ENCODE measurements at regions not wholly inside any gene's neighbourhood (a gene's known extent, or its start where the extent isn't known, plus 50 kb on each side); places are given as distances from the start of the nearest gene placed in this dataset.
"Not testable (repeated sequence)": the region's sequence is repeated elsewhere in the genome, so short reads cannot be mapped to it uniquely, and the experiment has no call there.

DNA sequence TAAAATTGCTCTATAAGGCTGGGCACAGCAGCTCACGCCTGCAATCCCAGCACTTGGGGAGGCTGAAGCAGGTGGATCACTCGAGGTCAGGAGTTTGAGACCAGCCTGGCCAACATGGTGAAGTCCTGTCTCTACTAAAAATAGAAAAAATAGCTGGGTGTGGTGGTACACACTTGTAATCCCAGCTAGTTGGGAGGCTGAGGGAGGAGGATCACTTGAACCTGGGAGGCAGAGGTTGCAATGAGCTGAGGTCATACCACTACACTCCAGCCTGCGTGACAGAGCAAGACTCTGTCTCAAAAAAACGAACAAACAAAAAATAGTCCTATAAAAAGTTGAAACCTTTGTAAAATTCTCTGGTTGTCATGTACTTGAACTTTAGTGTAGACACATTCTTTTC lies 93.0 kb upstream of the KIF26B start:
- DNase-seq (ENCODE audit: low read depth in 2 of 2), result not testable (repeated sequence)

DNA sequence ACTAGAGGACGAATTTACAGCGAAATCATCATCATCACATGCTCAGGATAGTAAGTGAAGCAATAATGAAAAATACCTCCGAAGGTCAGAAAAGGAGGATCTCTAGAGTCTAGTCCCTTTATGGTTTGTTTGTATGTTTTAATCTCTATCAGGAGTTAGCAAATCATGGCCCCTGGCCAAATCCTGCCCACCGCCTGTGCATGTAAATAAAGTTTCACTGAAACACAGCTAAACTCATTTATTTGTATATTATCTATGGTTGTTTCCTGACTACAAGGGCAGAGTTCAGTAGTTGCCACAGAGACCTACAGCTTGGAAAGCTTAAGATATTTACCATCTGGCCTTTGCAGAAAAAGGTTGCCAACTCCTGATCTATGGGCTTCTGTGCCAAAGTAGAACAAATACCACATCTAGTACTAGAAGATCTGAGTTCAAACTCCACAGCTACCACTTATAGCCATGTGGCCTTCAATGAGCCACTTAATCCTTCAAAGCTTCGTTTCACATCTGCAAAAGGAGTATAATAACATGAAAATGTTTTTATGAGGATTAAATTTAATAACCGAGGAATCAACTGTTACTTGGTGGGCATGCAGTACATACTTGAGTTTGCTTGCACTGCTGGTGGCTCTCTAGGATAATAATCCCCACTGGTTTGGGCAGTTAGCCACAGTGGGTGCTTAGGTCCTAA lies 94.0 kb upstream of the KIF26B start:
- DNase-seq (ENCODE audit: low read depth in 2 of 2), result no peak

DNA sequence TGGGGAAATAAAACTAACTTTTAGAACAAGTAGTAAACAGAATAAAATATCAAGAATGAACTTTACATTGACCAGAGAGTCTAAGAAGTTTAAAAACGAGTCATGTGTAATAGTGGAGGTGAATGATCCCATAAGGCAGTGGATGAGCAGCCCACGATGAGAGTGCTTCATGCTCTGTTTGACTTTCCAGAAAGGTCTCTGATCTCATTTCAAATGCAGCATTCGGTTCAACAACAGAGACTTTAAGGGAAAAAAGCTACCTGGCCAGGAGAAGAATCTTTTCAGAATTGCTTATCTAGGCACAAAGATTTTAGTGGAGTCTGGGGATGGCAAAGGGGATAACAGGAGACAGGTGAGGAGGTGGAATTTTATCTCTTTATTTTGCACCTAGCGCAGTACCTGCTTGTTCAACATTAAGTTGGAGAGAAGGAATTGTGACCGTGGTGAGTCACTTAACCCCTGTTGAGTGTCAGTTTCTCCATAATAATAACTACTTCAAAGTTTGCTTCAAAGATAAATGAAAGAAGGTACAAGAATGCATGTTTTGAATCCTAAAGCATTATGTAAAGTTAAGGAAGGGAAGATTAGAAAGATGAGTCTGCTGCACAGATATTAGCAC lies 94.9 kb upstream of the KIF26B start:
- DNase-seq (ENCODE audit: low read depth in 2 of 2), result no peak

DNA sequence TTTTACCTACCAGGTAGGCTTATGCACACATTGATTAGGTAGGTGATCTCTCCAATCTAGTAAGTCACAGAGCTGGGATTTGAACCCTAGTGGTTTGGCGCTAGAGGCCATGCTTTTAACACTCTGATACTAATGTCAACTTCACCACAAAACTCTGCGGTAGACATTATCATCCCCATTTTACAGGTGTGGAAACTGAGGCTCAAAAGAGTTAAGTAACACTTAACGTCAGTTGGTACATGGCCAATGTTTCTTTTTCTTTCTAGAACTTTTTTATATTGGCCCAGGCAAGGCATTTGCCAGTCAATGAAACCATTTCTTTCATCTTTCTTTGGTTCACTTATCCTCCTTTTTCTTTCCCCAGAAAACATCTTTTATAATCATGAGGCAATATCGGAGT lies 95.9 kb upstream of the KIF26B start:
- no peak for DNase-seq (ENCODE audit: low read depth in 2 of 2)

DNA sequence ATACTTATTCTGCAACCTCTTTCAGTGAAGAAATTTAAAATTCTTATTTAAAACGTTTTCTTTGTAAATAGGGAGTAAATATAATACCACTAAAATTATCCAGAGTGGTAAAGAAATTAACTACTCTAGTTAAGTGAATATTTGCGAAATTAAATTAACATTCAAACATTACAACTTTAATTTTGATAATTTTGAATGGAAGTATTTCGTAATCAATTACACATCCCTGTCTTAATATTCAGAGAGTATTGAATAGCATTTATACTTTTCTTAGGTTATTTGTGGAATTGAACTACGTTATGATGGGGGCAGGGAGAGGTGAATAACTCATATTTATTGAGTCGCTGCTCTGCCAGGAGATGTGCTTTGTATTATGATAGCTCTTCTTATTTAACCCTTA lies 96.3 kb upstream of the KIF26B start:
- no peak for DNase-seq (ENCODE audit: low read depth in 2 of 2)

DNA sequence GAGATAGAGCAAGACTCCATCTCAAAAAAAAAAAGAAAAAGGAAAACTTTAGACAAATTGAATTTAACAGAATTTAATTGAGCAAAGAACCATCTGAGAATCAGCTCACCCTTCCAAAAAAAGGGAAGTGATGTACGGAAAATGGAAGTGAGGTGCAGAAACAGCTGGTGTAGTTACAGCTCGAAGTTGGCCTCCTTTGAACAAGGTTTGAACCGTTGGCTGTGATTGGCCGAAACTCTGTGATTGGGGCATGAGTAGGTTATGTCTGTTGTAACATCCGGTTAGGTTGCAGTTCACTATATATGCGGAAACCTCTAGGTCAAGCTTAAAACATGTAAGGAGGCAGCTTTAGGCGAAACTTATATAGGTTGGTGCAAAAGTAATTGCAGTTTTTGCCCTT lies 97.9 kb upstream of the KIF26B start:
- no peak for DNase-seq (ENCODE audit: low read depth in 2 of 2)

DNA sequence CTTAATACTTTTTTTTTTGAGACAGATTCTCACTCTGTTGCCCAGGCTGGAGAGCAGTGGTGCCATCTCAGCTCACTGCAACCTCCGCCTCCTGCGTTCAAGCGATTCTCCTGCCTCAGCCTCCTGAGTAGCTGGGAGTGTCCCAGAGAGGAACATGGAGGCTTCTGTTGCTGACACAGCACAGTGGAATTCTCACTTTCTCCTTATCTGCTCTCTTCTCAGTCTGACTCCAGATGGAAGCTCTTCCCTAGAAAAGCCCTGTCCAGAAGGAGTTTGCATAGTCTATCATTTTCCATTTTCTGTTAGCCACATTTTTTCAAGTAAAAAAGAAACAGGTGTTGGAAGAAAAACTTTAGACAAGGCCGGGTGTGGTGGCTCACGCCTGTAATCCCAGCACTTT lies 98.5 kb upstream of the KIF26B start:
- DNase-seq (ENCODE audit: low read depth in 2 of 2), result not testable (repeated sequence)

DNA sequence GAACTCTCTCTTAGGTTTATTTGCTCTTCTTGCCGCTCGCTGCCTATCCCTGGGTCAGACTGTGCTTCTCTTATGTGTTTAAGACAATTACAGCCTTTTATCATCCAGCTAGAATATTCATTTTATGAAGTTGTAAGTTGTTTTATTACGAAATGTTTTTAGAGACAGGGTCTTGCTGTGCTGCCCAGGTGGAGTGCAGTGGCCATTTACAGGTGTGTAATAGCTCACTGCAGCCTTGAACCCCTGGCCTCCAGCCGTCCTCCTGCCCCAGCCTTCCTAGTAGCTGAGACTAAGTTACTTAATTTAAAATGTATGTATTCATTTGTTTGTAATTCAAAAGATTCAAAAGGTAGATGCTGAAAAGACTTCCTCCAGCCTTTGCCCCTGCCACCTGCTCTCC lies 99.0 kb upstream of the KIF26B start:
- no peak for DNase-seq (ENCODE audit: low read depth in 2 of 2)

DNA sequence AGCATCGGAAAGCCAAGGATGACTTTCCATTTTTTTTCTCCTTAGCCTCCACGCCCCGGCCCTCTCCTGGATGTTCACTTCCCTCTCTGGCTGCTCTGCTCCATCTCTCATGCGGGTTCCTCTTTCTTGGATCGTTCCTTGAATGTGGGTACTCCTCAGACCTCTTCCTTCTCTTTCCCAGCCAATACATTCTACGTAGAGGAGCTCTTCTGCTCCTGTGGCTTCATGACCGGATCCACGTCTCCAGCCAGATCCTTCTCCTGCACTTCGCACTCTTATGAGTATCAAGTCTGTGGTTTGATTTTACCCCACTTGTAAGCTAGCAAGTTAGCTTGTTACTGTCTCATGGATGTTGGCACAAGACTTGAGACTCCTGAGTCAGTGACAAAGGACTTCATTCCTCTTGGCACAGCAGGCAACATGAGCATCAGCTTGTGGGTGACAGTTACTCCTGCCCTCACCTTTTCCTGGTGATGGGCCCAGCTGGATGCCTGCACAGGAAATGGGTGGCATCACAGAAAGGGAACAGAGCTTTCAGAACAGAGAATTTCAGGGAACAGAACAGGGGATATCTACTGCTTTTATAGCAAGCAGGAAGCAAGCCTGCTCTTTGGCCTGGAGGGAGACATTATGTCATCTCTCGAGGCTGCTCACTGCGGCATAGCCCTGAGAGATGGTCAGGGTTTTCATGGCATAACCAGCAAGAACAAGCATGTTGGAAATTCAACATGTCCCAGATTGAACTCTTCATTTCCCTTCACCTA lies 100.1 kb upstream of the KIF26B start:
- DNase-seq (ENCODE audit: low read depth in 2 of 2), result no peak

DNA sequence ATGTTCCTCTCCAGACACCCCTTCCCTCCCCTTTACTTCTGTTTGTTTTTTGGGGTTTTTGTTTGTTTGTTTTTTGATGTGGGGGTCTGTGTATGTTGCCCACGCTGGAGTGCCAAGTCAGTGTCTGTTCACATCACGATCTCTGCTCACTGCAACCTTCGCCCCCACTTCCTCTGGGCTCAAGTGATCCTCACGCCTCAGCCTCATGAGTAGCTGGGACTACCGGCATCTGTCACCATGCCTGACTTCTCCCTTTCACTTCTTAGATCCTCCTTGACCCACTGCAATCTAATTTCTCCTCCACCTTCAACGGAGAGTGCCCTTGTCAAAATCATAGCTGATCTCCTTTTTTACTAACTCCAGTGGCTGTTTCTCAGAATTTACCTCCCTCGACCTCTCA lies 100.7 kb upstream of the KIF26B start:
- DNase-seq (ENCODE audit: low read depth in 2 of 2), result no peak

DNA sequence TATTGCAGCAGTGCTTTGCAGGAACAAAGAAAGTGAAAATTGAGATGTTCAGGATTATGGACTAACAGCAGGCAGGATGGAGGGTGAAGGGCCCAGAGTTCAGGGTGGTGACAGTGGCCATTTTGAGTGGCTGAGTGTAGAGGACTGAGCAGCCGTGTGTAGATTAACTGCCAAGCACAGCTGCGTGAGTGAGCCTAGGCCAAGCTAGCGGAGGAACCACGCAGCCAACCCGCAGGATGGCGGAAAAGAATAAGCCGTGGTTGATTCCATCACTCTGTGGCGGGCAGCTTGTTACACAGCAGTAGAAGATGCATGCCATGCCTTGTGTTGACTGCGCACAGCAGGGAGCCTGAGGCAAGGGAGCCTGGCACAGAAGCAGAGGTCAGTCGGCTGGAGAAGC lies 102.5 kb upstream of the KIF26B start:
- DNase-seq (ENCODE audit: low read depth in 2 of 2), result no peak

DNA sequence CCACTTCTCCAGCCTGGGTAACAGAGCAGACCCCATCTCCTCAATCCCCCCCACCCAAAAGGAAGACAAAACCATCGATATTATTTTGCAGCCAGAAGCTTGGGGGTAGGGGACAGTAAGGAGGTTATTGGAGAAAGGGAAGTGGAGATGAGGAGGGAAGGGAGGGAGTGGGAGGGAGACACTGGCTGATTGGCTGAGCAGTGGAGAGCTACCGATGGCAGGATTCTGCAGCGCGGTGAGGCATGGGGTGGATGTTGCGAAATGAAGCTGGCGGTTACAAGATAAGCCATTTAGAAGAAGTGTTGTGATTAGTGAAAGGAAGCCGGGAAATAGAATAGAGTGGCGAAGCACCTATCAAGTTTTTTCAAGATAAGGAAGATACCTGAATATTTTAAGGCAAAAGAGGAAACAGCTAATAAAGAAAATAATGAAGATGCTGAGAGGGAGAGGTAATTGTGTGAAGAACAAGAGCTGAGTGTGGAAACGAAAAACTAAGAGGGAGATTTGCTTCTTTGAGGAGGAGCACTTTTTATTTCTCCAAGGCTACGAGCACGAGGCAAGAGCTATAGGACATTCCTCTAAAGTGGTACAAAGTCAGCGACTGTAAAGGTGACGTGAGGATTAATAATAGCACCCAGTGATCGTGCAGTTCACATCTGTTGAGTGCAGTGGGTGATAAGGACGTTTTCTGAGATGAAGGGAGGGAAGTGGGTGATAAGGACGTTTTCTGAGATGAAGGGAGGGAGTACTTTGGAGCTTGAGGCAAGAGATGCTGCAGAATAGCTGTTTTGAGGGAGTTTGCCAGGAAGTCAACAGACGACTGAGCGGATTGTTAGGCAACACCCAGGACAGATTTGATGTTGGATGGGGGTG lies 103.2 kb upstream of the KIF26B start:
- no peak for DNase-seq (ENCODE audit: low read depth in 2 of 2)

DNA sequence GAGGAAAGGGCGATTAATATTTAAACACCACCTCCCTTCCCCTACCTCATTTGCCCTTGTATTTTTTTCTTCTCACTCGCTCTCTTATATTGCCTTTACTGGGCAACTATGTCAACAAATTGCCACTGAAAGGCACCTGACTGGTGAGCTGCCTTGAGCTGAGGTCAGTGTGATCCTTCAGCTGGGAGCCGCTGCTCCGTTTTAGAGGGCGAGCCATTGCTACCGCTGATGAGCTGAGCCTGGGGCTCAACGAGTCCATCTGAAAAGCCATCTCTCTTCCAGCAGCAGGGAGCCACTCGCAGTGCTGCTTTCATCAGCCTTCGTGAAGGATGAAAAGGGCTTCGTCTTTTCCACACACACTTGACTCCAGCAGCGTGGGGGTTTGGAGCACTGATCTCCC lies 108.0 kb upstream of the KIF26B start:
- DNase-seq (ENCODE audit: low read depth in 2 of 2), result no peak

DNA sequence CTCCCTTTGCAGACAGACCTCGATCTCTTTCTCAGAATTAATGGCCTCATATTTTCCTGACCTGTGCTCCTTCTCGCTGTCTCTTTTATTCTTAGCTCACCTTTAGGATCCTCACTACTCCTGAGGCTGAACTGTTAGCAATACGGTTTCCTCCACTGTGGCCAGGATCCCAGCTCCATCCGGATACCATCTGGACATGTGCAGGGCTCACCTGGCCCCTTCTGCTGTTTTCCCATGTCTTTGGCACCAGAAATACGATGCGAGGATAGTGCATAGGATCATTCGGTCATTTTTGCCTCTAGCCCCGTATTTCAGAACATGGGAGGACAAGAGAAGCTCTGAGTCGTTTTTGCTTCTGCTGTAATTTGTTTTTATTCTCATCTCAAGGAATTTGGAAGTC lies 108.5 kb upstream of the KIF26B start:
- no peak for DNase-seq (ENCODE audit: low read depth in 2 of 2)

DNA sequence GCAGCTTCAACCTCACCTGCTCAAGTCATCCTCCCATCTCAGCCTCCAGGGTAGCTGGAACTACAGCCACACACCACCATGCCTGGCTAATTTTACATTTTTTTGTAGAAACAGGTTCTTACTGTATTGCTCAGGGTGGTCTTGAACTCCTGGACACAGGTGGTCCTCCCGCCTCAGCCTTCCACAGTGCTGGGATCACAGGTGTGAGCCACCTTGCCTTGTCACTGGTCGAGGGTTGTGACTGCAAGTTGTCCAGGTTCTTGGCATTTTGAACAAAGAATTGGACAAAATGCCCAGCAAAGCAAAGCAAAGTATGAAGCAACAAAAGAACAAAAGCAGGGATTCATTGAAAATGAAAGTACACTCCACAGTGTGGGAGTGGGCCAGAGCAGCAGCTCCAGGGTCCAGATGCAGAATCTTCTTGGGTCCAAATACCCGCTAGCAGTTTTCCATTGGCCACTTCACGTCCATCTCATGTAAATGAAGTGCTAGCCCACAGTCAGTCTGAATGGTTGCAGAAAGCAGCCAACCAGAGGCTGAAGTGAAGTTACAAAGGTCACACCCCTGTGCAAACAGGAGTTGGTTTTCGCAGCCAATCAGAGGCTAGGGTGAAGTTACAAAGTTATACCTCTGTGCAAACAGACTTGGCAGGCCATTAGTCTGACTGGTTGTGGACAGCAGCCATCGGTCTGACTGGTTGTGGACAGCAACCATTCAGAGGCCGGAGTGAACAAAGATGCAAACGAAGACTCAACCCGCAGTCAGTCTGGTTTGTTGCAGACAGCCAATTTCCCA lies 109.5 kb upstream of the KIF26B start:
- DNase-seq (ENCODE audit: low read depth in 2 of 2), result no peak

DNA sequence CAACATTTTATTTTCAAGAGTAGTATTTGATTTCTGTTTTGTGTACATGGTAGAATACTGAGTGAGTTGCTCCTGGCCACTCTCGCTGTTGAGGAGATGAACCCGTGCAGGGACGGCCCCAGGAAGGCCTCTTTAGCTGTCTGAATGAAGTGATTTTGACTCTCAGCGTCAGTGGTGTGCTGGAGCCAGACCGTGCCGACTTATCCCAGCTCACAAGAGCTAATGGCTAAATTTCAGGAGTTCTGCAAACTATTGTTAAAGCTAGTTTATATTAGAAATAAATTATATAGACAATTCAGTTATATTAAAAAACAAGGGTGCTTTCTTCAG lies 111.2 kb upstream of the KIF26B start:
- no peak for DNase-seq (ENCODE audit: low read depth in 2 of 2)

DNA sequence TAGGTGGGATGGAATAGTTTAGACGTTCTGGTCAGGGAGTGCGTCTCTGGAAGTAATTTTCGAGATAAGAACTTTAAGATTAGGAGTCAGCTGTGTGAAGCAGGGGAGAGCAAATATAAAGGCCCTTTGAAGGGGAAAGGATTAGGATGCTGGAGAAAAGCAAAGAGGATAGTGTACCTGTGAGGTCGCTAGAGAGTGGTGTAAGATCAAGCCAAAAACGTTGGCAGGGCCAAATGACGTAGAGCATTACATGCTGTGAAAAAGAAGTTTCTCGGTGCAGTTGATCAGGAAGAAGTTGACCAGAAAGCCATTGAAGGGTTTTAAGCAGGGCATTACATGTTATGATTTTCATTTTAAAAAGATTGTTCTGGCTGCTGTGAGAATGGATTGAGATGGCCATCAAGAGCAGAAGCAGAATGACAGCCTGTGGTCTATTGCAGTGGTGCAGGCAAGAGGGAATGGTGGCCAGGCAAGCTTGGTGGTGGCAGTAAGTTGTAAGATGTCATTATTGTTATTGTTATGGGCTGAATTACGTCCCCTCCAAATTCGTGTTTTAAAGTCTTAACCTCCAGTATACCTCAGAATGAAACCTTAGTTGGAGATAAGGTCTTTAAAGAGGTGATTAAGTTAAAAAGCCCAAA lies 113.6 kb upstream of the KIF26B start:
- DNase-seq (ENCODE audit: low read depth in 2 of 2), result no peak

DNA sequence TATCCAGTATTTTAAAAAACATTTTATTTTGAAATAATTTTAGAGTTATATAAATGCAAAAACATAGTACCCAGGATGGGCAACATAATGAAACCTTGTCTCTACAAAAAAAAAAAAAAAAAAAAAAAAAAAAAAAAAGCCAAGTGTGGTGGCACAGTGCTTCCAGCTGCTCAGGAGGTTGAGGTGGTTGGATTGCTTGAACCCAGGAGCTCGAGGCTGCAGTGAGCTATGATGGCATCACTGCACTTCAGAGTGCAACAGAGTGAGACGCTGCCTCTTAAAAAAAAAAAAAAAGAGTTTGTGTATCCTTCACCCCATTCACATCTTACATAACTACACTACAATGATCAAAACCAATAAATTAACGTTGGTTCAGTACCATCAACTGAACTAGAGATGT lies 115.6 kb upstream of the KIF26B start:
- DNase-seq (ENCODE audit: low read depth in 2 of 2), result no peak

DNA sequence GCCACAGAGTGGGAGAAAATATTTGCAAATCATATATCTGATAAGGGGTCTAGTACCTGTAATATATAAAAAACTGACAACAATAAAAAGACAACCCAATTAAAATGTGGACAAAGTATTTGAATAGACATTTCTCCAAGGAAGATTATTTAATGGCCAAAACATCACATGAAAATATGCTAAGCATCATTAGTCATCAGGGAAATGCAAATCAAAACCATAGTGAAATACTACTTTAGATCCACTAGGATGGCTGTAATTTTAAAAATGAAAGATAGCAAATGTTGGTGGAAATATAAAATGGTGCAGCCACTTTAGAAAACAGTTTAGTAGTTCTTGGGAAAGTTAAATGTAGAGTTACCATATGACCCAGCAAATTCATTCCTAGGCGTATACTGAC lies 118.7 kb upstream of the KIF26B start:
- DNase-seq (ENCODE audit: low read depth in 2 of 2), result no peak

DNA sequence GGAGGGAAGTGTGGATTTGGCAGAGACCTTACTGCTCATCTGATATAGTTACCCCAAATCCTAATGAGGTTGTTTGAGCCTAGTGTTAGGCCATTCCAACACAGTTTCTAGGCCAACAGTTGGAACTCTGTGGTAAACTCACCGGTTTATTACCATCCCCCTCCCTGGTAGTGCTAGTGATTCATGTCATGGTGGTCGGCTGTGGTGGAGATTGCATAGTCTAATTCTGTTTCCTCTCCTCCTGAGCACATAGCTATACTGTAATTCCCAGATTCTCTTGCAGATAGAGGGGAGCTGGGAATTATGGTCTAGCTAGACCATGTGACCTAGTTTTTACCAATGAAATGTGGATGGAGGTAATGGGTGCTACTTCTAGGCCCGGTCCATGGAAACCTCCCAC lies 123.7 kb upstream of the KIF26B start:
- no peak for DNase-seq (ENCODE audit: low read depth in 2 of 2)

DNA sequence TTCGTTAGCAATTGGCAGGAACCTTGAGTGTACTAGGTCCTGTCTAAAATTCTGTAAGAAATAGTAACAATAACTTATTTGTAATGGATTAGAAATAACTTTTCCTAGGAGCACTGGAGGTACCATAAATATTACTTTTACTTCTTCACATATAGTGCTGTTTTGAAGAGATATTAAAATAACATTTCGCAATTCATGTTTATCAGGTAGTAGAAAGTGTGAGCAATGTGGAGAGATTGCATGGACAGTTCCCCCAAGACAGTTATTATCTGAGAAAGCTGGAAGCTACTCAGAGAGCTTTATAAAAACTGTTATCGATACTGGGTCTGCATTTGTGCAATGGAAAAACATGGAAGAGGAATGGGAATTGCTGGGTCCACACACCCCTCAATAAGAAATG lies 128.5 kb upstream of the KIF26B start:
- no peak for DNase-seq (ENCODE audit: low read depth in 2 of 2)
